ENCODE measurements at regions not wholly inside any gene's neighbourhood (a gene's known extent, or its start where the extent isn't known, plus 50 kb on each side); places are given as distances from the start of the nearest gene placed in this dataset.
"Not testable (repeated sequence)": the region's sequence is repeated elsewhere in the genome, so short reads cannot be mapped to it uniquely, and the experiment has no call there.

DNA sequence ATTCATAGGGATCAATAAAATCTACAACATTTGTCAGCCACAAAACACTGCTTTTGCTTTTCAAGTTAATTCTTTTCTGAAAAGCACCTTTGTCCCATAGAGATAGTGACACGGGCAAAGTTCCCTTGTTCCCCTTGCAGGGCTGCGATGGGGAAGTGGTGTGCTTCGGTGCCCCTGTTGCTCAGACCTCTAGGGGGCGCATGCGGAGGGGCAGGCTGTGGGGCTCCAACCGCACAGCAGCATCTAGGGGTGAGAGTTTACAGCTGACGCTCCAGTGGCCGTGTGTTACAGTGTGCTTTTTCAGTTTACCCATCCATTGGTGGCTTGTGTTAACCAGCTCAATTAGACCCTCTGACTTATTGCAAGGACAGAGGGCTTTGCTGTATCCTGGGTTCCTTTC, 1432.2 kb upstream of the ACVR2A start:
- Histone ChIP-seq H3K9me3 (replicated peaks in 1 of 3) (no peaks in the 10 kb centered on the region), H3K4me3 (no peak overlapping the region), H3K36me3 (replicated peaks in 1 of 2) (no peaks in the 10 kb centered on the region), H3K27ac (no peak overlapping the region), H3K27me3 (no peaks in the 10 kb centered on the region), H3K4me1 (replicated peaks in 1 of 2) (no peaks in the 10 kb centered on the region)
- DNase-seq: no peak
- intact Hi-C loops (cut with DNase I): no loop called here
- TF ChIP-seq, protein P1, sequence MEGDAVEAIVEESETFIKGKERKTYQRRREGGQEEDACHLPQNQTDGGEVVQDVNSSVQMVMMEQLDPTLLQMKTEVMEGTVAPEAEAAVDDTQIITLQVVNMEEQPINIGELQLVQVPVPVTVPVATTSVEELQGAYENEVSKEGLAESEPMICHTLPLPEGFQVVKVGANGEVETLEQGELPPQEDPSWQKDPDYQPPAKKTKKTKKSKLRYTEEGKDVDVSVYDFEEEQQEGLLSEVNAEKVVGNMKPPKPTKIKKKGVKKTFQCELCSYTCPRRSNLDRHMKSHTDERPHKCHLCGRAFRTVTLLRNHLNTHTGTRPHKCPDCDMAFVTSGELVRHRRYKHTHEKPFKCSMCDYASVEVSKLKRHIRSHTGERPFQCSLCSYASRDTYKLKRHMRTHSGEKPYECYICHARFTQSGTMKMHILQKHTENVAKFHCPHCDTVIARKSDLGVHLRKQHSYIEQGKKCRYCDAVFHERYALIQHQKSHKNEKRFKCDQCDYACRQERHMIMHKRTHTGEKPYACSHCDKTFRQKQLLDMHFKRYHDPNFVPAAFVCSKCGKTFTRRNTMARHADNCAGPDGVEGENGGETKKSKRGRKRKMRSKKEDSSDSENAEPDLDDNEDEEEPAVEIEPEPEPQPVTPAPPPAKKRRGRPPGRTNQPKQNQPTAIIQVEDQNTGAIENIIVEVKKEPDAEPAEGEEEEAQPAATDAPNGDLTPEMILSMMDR (IDR thresholded peaks at IDR 0.05): no peak
- TF ChIP-seq POLR2A (IDR thresholded peaks at IDR 0.05): no peak
- 89 to 91% (median 89%) methylated on average over 4 to 8 of the region's 8 CpGs for WGBS, 4 donors

DNA sequence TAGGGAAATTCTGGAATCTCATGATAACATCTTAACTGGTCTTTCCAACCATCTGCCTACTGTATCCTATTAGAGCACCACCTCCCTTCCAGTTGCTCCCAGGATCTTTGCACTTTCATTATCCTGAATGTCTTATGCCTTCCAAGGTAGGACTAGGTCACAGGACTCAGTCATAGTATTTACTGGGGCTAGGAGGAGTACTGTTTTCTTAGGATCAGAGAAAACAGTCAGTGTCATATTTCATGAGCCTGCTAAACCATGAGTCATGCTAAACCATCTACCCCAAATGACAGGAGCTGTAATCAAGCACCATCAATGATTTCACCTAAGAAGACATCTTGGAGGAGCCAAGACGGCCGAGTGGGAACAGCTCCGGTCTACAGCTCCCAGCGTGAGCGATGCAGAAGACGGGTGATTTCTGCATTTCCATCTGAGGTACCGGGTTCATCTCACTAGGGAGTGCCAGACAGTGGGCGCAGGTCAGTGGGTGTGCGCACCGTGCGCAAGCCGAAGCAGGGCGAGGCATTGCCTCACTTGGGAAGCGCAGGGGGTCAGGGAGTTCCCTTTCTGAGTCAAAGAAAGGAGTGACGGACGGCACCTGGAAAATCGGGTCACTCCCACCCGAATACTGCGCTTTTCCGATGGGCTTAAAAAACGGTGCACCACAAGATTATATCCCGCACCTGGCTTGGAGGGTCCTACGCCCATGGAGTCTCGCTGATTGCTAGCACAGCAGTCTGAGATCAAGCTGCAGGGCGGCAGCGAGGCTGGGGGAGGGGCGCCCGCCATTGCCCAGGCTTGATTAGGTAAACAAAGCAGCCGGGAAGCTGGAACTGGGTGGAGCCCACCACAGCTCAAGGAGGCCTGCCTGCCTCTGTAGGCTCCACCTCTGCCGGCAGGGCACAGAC, 1439.2 kb upstream of the ACVR2A start:
- H3K4me3 ChIP-seq; H3K27ac ChIP-seq; intact Hi-C loops (cut with DNase I); DNase-seq; H3K4me1 ChIP-seq (replicated peaks in 1 of 2); H3K9me3 ChIP-seq (replicated peaks in 1 of 3); H3K27me3 ChIP-seq; H3K36me3 ChIP-seq (replicated peaks in 1 of 2): not testable (repeated sequence)
- 85 to 91% (median 87%) methylated on average over 26 to 30 of the region's 30 CpGs for WGBS, 4 donors

DNA sequence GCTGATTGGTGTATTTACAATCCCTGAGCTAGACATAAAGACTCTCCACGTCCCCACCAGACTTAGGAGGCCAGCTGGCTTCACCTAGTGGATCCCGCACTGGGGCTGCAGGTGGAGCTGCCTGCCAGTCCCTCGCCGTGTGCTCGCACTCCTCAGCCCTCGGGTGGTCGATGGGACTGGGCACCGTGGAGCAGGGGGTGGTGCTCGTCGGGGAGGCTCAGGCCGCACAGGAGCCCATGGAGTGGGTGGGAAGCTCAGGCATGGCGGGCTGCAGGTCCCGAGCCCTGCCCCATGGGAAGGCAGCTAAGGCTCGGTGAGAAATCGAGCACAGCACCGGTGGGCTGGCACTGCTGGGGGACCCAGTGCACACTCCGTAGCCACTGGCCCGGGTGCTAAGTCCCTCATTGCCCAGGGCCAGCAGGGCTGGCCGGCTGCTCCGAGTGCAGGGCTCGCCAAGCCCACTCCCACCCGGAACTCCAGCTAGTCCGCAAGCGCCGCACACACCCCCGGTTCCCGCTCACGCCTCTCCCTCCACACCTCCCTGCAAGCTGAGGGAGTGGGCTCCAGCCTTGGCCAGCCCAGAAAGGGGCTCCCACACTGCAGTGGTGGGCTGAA, 1441.2 kb upstream of the ACVR2A start:
- H3K9me3 ChIP-seq (replicated peaks in 1 of 3); H3K4me3 ChIP-seq; H3K27me3 ChIP-seq; H3K27ac ChIP-seq; H3K4me1 ChIP-seq (replicated peaks in 1 of 2); intact Hi-C loops (cut with DNase I); DNase-seq; H3K36me3 ChIP-seq (replicated peaks in 1 of 2): not testable (repeated sequence)
- WGBS, 4 donors: 90 to 94% (median 92%) methylated on average over 9 to 28 of the region's 28 CpGs

DNA sequence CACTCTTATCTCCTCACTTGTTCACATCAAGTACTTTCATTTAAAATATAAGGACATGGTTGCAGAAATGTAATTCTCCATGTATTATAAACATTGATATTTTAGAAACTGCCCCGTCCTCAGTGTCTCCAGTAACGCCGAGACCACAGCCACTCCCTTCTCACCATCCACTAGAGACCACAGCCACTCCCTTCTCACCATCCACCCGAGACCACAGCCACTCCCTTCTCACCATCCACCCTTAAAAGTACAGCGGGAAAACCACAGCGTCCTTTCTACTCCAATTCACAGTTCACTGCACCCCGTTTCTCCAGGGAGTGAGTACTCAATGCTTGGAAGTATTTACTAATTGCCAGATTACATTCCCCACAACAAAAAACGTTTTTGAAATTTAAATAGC, 1452.2 kb upstream of the ACVR2A start:
- TF ChIP-seq POLR2A (IDR thresholded peaks at IDR 0.05): no peak
- TF ChIP-seq, protein P1 (IDR thresholded peaks at IDR 0.05): no peak
- WGBS, 4 donors: 69 to 75% (median 73%) methylated on average over 8 of the region's 8 CpGs
- no peak overlapping the region for H3K4me3 ChIP-seq
- no peak for DNase-seq
- intact Hi-C loops (cut with DNase I): no loop called here
- no peaks in the 10 kb centered on the region for H3K36me3 ChIP-seq (replicated peaks in 1 of 2)
- H3K4me1 ChIP-seq (replicated peaks in 1 of 2): no peaks in the 10 kb centered on the region
- H3K9me3 ChIP-seq (replicated peaks in 1 of 3): no peaks in the 10 kb centered on the region
- H3K27me3 ChIP-seq: no peaks in the 10 kb centered on the region
- H3K27ac ChIP-seq: no peak overlapping the region

DNA sequence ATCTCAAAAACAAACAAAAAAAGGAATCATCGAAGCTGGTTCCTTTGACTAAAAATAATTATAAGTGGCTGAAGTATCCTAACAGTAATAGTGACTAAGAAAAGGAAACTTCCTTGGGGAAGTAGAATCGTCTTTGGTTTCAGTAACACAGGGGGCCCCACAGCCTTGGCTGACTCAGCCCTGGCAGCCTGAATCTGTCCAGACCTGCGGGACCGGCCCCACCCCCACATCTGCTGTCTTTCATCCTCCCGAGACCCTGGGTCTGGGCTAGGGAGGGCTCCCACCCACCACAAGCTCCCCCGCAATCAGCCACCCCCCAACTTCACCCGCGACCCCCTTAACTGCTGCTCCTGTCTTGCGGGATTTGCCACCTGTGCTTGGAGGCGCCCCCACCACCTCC, 1452.6 kb upstream of the ACVR2A start:
- Histone ChIP-seq H3K4me3 (no peak overlapping the region), H3K4me1 (replicated peaks in 1 of 2) (no peaks in the 10 kb centered on the region), H3K36me3 (replicated peaks in 1 of 2) (no peaks in the 10 kb centered on the region), H3K27ac (no peak overlapping the region), H3K9me3 (replicated peaks in 1 of 3) (no peaks in the 10 kb centered on the region), H3K27me3 (no peaks in the 10 kb centered on the region)
- 57 to 72% (median 62%) methylated on average over 10 of the region's 10 CpGs for WGBS, 4 donors
- intact Hi-C loops (cut with DNase I): no loop called here
- DNase-seq: peak in 1 of 7 donors; percentile 1
- TF ChIP-seq, protein P1 (IDR thresholded peaks at IDR 0.05): no peak
- no peak for TF ChIP-seq POLR2A (IDR thresholded peaks at IDR 0.05)
